HG03520 (cell line): ENCODE measurements at regions not wholly inside any gene's neighbourhood (a gene's known extent, or its start where the extent isn't known, plus 50 kb on each side); places are given as distances from the start of the nearest gene placed in this dataset.

Experiments
- ATAC-seq: cut with Tn5 transposase; IDR thresholded peaks from one replicate; pipeline ENCODE4 v1.9.1; 2021; ENCODE audit warnings: mild to moderate bottlenecking, moderate library complexity; ENCODE audit not compliant: unreplicated experiment

- no peak for ATAC-seq
Observed at GRCh38 chr3:95407709-95408463, 1345.0 kb downstream of the NSUN3 start.

- no peak for ATAC-seq
Observed at GRCh38 chr3:95408464-95408862, 1345.6 kb downstream of the NSUN3 start.

- ATAC-seq = no peak
Observed at GRCh38 chr3:95418251-95418650, 1355.4 kb downstream of the NSUN3 start.

GRCh38 chr3:95424279-95424678, 1361.4 kb downstream of the NSUN3 start:
- no peak for ATAC-seq

GRCh38 chr3:95434491-95434890, 1371.6 kb downstream of the NSUN3 start:
- ATAC-seq = no peak

- no peak for ATAC-seq
Observed at GRCh38 chr3:95437409-95437808, 1374.5 kb downstream of the NSUN3 start.

- no peak for ATAC-seq
Observed at GRCh38 chr3:95438274-95438673, 1375.4 kb downstream of the NSUN3 start.

GRCh38 chr3:95442766-95443165, 1371.6 kb upstream of the EPHA6 start:
- ATAC-seq = no peak

- no peak for ATAC-seq
Observed at GRCh38 chr3:95449841-95450240, 1364.6 kb upstream of the EPHA6 start.

GRCh38 chr3:95453242-95453641, 1361.2 kb upstream of the EPHA6 start:
- no peak for ATAC-seq

- no peak for ATAC-seq
Observed at GRCh38 chr3:95456835-95457234, 1357.6 kb upstream of the EPHA6 start.

- ATAC-seq = no peak
Observed at GRCh38 chr3:95459706-95460105, 1354.7 kb upstream of the EPHA6 start.

- ATAC-seq = no peak
Observed at GRCh38 chr3:95460274-95460673, 1354.1 kb upstream of the EPHA6 start.

- no peak for ATAC-seq
Observed at GRCh38 chr3:95462161-95462560, 1352.2 kb upstream of the EPHA6 start.

GRCh38 chr3:95464346-95464745, 1350.0 kb upstream of the EPHA6 start:
- no peak for ATAC-seq

- no peak for ATAC-seq
Observed at GRCh38 chr3:95468331-95468730, 1346.1 kb upstream of the EPHA6 start.

GRCh38 chr3:95474338-95474737, 1340.1 kb upstream of the EPHA6 start:
- no peak for ATAC-seq

GRCh38 chr3:95476534-95476933, 1337.9 kb upstream of the EPHA6 start:
- no peak for ATAC-seq

GRCh38 chr3:95506174-95506573, 1308.2 kb upstream of the EPHA6 start:
- no peak for ATAC-seq

- ATAC-seq = no peak
Observed at GRCh38 chr3:95508124-95508523, 1306.3 kb upstream of the EPHA6 start.

GRCh38 chr3:95511828-95512227, 1302.6 kb upstream of the EPHA6 start:
- no peak for ATAC-seq

- ATAC-seq = no peak
Observed at GRCh38 chr3:95514260-95514659, 1300.1 kb upstream of the EPHA6 start.

GRCh38 chr3:95521396-95521795, 1293.0 kb upstream of the EPHA6 start:
- ATAC-seq = no peak
